ENCODE measurements at regions not wholly inside any gene's neighbourhood (a gene's known extent, or its start where the extent isn't known, plus 50 kb on each side); places are given as distances from the start of the nearest gene placed in this dataset.

DNA sequence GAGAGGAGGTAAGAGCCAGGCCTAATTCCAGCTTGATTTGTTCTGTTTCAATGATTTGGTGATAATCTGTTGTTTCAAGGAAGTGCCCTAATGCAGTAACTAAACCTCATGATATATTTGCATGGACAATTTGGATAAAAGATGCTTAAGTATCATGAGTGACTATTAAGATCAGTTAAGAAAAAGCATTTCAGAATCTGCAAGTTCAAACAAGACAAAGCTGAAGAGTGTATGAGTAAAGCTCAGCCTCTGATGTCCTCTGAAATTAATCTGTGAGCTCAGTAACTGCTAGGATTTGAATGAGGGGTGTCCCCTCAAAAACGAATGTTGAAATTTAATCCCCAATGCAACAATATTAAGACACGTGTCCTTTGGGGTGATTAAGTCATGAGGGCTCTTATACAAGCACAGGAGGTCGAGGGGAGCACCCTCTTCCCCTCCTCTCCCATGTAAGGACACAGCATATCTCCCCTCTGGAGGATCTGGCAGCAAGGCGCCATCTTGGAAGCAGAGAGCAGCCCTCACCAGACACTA, 949.2 kb downstream of the GALC start:
- TF ChIP-seq REST (IDR thresholded peaks at IDR 0.05; ENCODE audit: borderline replicate concordance) (no peak), EZH2 (IDR thresholded peaks at IDR 0.05; ENCODE audit: borderline replicate concordance, insufficient read depth, low read length, poor library complexity, severe bottlenecking) (no peak)
- TF ChIP-seq, protein P1, sequence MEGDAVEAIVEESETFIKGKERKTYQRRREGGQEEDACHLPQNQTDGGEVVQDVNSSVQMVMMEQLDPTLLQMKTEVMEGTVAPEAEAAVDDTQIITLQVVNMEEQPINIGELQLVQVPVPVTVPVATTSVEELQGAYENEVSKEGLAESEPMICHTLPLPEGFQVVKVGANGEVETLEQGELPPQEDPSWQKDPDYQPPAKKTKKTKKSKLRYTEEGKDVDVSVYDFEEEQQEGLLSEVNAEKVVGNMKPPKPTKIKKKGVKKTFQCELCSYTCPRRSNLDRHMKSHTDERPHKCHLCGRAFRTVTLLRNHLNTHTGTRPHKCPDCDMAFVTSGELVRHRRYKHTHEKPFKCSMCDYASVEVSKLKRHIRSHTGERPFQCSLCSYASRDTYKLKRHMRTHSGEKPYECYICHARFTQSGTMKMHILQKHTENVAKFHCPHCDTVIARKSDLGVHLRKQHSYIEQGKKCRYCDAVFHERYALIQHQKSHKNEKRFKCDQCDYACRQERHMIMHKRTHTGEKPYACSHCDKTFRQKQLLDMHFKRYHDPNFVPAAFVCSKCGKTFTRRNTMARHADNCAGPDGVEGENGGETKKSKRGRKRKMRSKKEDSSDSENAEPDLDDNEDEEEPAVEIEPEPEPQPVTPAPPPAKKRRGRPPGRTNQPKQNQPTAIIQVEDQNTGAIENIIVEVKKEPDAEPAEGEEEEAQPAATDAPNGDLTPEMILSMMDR (IDR thresholded peaks at IDR 0.05; ENCODE audit: poor library complexity, severe bottlenecking): no peak
